ENCODE measurements at regions not wholly inside any gene's neighbourhood (a gene's known extent, or its start where the extent isn't known, plus 50 kb on each side); places are given as distances from the start of the nearest gene placed in this dataset.
A peak's percentile ranks its signal among the peaks of the same experiment; 100 is the strongest.
"Not testable (repeated sequence)": the region's sequence is repeated elsewhere in the genome, so short reads cannot be mapped to it uniquely, and the experiment has no call there.

- DNase-seq, result no peak
Observed at GRCh38 chr5:71771191-71771590, 52.1 kb downstream of the CARTPT start.

GRCh38 chr5:71778678-71779276 lies 59.7 kb downstream of the CARTPT start:
- no peak for DNase-seq

GRCh38 chr5:71780597-71780996 lies 61.5 kb downstream of the CARTPT start:
- no peak for DNase-seq

GRCh38 chr5:71782393-71782770 lies 63.3 kb downstream of the CARTPT start:
- DNase-seq, result no peak

- DNase-seq, result peak; percentile 40
Observed at GRCh38 chr5:71782771-71783770, 64.0 kb downstream of the CARTPT start.

GRCh38 chr5:71783891-71784290 lies 64.8 kb downstream of the CARTPT start:
- DNase-seq, result no peak

GRCh38 chr5:71786337-71787055 lies 67.4 kb downstream of the CARTPT start:
- DNase-seq, result no peak

- DNase-seq, result no peak
Observed at GRCh38 chr5:71788794-71789193, 69.7 kb downstream of the CARTPT start.

- no peak for DNase-seq
Observed at GRCh38 chr5:71789746-71790145, 70.7 kb downstream of the CARTPT start.

- DNase-seq, result no peak
Observed at GRCh38 chr5:71790433-71790832, 71.4 kb downstream of the CARTPT start.

- DNase-seq, result not testable (repeated sequence)
Observed at GRCh38 chr5:71792041-71792440, 73.0 kb downstream of the CARTPT start.

- no peak for DNase-seq
Observed at GRCh38 chr5:71794061-71794695, 75.1 kb downstream of the CARTPT start.

- no peak for DNase-seq
Observed at GRCh38 chr5:71802673-71803072, 83.6 kb downstream of the CARTPT start.

- no peak for DNase-seq
Observed at GRCh38 chr5:71806711-71807110, 87.6 kb downstream of the CARTPT start.

GRCh38 chr5:71807909-71808308 lies 88.8 kb downstream of the CARTPT start:
- no peak for DNase-seq

- DNase-seq, result no peak
Observed at GRCh38 chr5:71809446-71809845, 90.4 kb downstream of the CARTPT start.

- DNase-seq, result no peak
Observed at GRCh38 chr5:71810023-71810422, 90.9 kb downstream of the CARTPT start.

- DNase-seq, result no peak
Observed at GRCh38 chr5:71810471-71811195, 91.6 kb downstream of the CARTPT start.

GRCh38 chr5:71811779-71812178 lies 92.7 kb downstream of the CARTPT start:
- DNase-seq, result no peak

- no peak for DNase-seq
Observed at GRCh38 chr5:71816307-71816706, 97.2 kb downstream of the CARTPT start.

GRCh38 chr5:71817891-71818290 lies 98.8 kb downstream of the CARTPT start:
- DNase-seq, result no peak

GRCh38 chr5:71821029-71821428 lies 102.0 kb downstream of the CARTPT start:
- DNase-seq, result no peak

All from CD4-positive, alpha-beta T cell treated with Interleukin-21 for 1 hour (primary cell).